Activated T-helper 1 cell treated with anti-CD3 and anti-CD28 coated beads, Interleukin-12 subunit alpha, Interleukin-12 subunit beta, Interleukin-2, Interleukin-4 antibody, amounts not matched to agents 30 ng/mL and 10 ng/mL and 1 ng/mL, durations not matched to agents 14 hours and 24 hours and 36 hours (primary cell): ENCODE measurements at regions not wholly inside any gene's neighbourhood (a gene's known extent, or its start where the extent isn't known, plus 50 kb on each side); places are given as distances from the start of the nearest gene placed in this dataset.

ENCODE experiments used
- DNase-seq: peaks from one replicate; pipeline ENCODE4 v3.0.0; 2021; ENCODE audit warnings: low spot score
- H3K27ac Mint-ChIP-seq: one replicate; pipeline ENCODE4 v1.8.0; 2021; ENCODE audit warnings: mild to moderate bottlenecking, mixed read lengths
- H3K27me3 Mint-ChIP-seq: one replicate; pipeline ENCODE4 v1.8.0; 2022; ENCODE audit warnings: mild to moderate bottlenecking, moderate library complexity, mixed read lengths; ENCODE audit not compliant: insufficient read depth
- H3K36me3 Mint-ChIP-seq: one replicate; pipeline ENCODE4 v1.8.0; 2021; ENCODE audit warnings: low read depth, mixed read lengths
- H3K4me1 Mint-ChIP-seq: one replicate; pipeline ENCODE4 v1.8.0; 2021; ENCODE audit warnings: low read depth, mixed read lengths
- H3K4me3 Mint-ChIP-seq: one replicate; pipeline ENCODE4 v1.8.0; 2021; ENCODE audit warnings: mild to moderate bottlenecking, moderate library complexity, mixed read lengths
- H3K9me3 Mint-ChIP-seq: one replicate; pipeline ENCODE4 v1.8.0; 2021; ENCODE audit warnings: mixed read lengths
- intact Hi-C: fragments of 100-400 bp; cut with micrococcal nuclease; formaldehyde crosslinking; loops from one replicate; pipeline ENCODE4 v1.15.1; 2024

- H3K27ac Mint-ChIP-seq = no peak overlapping the region
- no peak for DNase-seq
Measured at GRCh38 chr12:22986997-22987396, 362.0 kb downstream of the ETNK1 start.

GRCh38 chr12:22990501-22990900 is 365.5 kb downstream of the ETNK1 start:
- intact Hi-C loops = no loop called here
- Mint-ChIP-seq H3K4me1 (no peaks in the 10 kb centered on the region), H3K4me3 (no peak overlapping the region), H3K9me3 (no peaks in the 10 kb centered on the region), H3K27me3 (no peaks in the 10 kb centered on the region), H3K36me3 (no peaks in the 10 kb centered on the region), H3K27ac (no peak overlapping the region)
- DNase-seq = no peak

More at GRCh38 chr12:22986997-22987396, 362.0 kb downstream of the ETNK1 start:
- intact Hi-C loops = no loop called here
- Mint-ChIP-seq H3K4me3 (no peak overlapping the region), H3K36me3 (no peaks in the 10 kb centered on the region), H3K9me3 (no peaks in the 10 kb centered on the region), H3K27me3 (no peaks in the 10 kb centered on the region), H3K4me1 (no peaks in the 10 kb centered on the region)

- intact Hi-C loops = no loop called here
- Mint-ChIP-seq H3K4me1 (no peaks in the 10 kb centered on the region), H3K9me3 (no peaks in the 10 kb centered on the region), H3K27ac (no peak overlapping the region), H3K4me3 (no peak overlapping the region), H3K27me3 (no peaks in the 10 kb centered on the region), H3K36me3 (no peaks in the 10 kb centered on the region)
- no peak for DNase-seq
Measured at GRCh38 chr12:22991250-22991844, 366.4 kb downstream of the ETNK1 start.

GRCh38 chr12:22993609-22994315 is 368.8 kb downstream of the ETNK1 start:
- intact Hi-C loops = no loop called here
- no peaks in the 10 kb centered on the region for H3K4me1 Mint-ChIP-seq
- no peak overlapping the region for H3K27ac Mint-ChIP-seq
- no peaks in the 10 kb centered on the region for H3K27me3 Mint-ChIP-seq
- no peaks in the 10 kb centered on the region for H3K9me3 Mint-ChIP-seq
- no peak overlapping the region for H3K4me3 Mint-ChIP-seq
- DNase-seq = no peak
- H3K36me3 Mint-ChIP-seq = no peaks in the 10 kb centered on the region

- Mint-ChIP-seq H3K36me3 (no peaks in the 10 kb centered on the region), H3K27ac (no peak overlapping the region), H3K9me3 (no peaks in the 10 kb centered on the region), H3K4me1 (no peaks in the 10 kb centered on the region), H3K27me3 (no peaks in the 10 kb centered on the region), H3K4me3 (no peak overlapping the region)
- no peak for DNase-seq
- intact Hi-C loops = no loop called here
Measured at GRCh38 chr12:22994316-22994675, 369.3 kb downstream of the ETNK1 start.

- intact Hi-C loops = no loop called here
- no peak overlapping the region for H3K27ac Mint-ChIP-seq
- DNase-seq = no peak
- no peaks in the 10 kb centered on the region for H3K9me3 Mint-ChIP-seq
- H3K36me3 Mint-ChIP-seq = no peaks in the 10 kb centered on the region
- no peaks in the 10 kb centered on the region for H3K4me1 Mint-ChIP-seq
- no peak overlapping the region for H3K4me3 Mint-ChIP-seq
- no peaks in the 10 kb centered on the region for H3K27me3 Mint-ChIP-seq
Measured at GRCh38 chr12:23001487-23001886, 376.5 kb downstream of the ETNK1 start.

- Mint-ChIP-seq H3K27ac (no peak overlapping the region), H3K27me3 (no peaks in the 10 kb centered on the region), H3K36me3 (no peaks in the 10 kb centered on the region), H3K9me3 (no peaks in the 10 kb centered on the region), H3K4me3 (no peak overlapping the region), H3K4me1 (no peaks in the 10 kb centered on the region)
- no peak for DNase-seq
- intact Hi-C loops = no loop called here
Measured at GRCh38 chr12:23002381-23002780, 377.4 kb downstream of the ETNK1 start.

GRCh38 chr12:23004473-23005020 is 379.6 kb downstream of the ETNK1 start:
- no peaks in the 10 kb centered on the region for H3K36me3 Mint-ChIP-seq
- H3K9me3 Mint-ChIP-seq = no peaks in the 10 kb centered on the region
- no peaks in the 10 kb centered on the region for H3K27me3 Mint-ChIP-seq
- intact Hi-C loops = no loop called here
- H3K4me3 Mint-ChIP-seq = no peak overlapping the region
- no peaks in the 10 kb centered on the region for H3K4me1 Mint-ChIP-seq
- H3K27ac Mint-ChIP-seq = no peak overlapping the region
- DNase-seq = no peak

- intact Hi-C loops = no loop called here
- no peaks in the 10 kb centered on the region for H3K9me3 Mint-ChIP-seq
- H3K27ac Mint-ChIP-seq = no peak overlapping the region
- no peak overlapping the region for H3K4me3 Mint-ChIP-seq
- H3K4me1 Mint-ChIP-seq = no peaks in the 10 kb centered on the region
- H3K36me3 Mint-ChIP-seq = no peaks in the 10 kb centered on the region
- no peaks in the 10 kb centered on the region for H3K27me3 Mint-ChIP-seq
- no peak for DNase-seq
Measured at GRCh38 chr12:23005387-23005786, 380.4 kb downstream of the ETNK1 start.

- no peak for DNase-seq
- Mint-ChIP-seq H3K4me3 (no peak overlapping the region), H3K4me1 (no peaks in the 10 kb centered on the region), H3K36me3 (no peaks in the 10 kb centered on the region), H3K27me3 (no peaks in the 10 kb centered on the region), H3K9me3 (no peaks in the 10 kb centered on the region), H3K27ac (no peak overlapping the region)
- intact Hi-C loops = no loop called here
Measured at GRCh38 chr12:23006413-23006812, 381.4 kb downstream of the ETNK1 start.

GRCh38 chr12:23008623-23009022 is 383.7 kb downstream of the ETNK1 start:
- intact Hi-C loops = no loop called here
- Mint-ChIP-seq H3K9me3 (no peaks in the 10 kb centered on the region), H3K27me3 (no peaks in the 10 kb centered on the region), H3K4me1 (no peaks in the 10 kb centered on the region), H3K27ac (no peak overlapping the region), H3K36me3 (no peaks in the 10 kb centered on the region), H3K4me3 (no peak overlapping the region)
- DNase-seq = no peak

GRCh38 chr12:23014749-23015148 is 389.8 kb downstream of the ETNK1 start:
- Mint-ChIP-seq H3K4me1 (no peaks in the 10 kb centered on the region), H3K27me3 (no peaks in the 10 kb centered on the region), H3K9me3 (no peaks in the 10 kb centered on the region), H3K27ac (no peak overlapping the region), H3K36me3 (no peaks in the 10 kb centered on the region), H3K4me3 (no peak overlapping the region)
- intact Hi-C loops = no loop called here
- no peak for DNase-seq

- no peaks in the 10 kb centered on the region for H3K36me3 Mint-ChIP-seq
- intact Hi-C loops = no loop called here
- no peak overlapping the region for H3K4me3 Mint-ChIP-seq
- no peaks in the 10 kb centered on the region for H3K27me3 Mint-ChIP-seq
- H3K4me1 Mint-ChIP-seq = no peaks in the 10 kb centered on the region
- H3K9me3 Mint-ChIP-seq = no peaks in the 10 kb centered on the region
- H3K27ac Mint-ChIP-seq = no peak overlapping the region
- DNase-seq = no peak
Measured at GRCh38 chr12:23025372-23026016, 400.5 kb downstream of the ETNK1 start.
